Testis (tissue), 2 donors: ENCODE measurements at regions not wholly inside any gene's neighbourhood (a gene's known extent, or its start where the extent isn't known, plus 50 kb on each side); places are given as distances from the start of the nearest gene placed in this dataset.

ENCODE experiments used
- DNase-seq: peaks from one replicate; pipeline ENCODE4 v3.0.0-alpha.2; 2019
- H3K27ac ChIP-seq, 2 donors: fragments of 200-600 bp; sonication (generic); one replicate each; pipeline ENCODE4 v1.5.1; 2019
- H3K27me3 ChIP-seq: fragments of 200-600 bp; sonication (generic); one replicate; pipeline ENCODE4 v1.5.1; 2019
- H3K36me3 ChIP-seq: fragments of 200-600 bp; sonication (generic); one replicate; pipeline ENCODE4 v1.5.1; 2017; ENCODE audit warnings: low read depth; ENCODE audit errors: missing control alignments
- H3K4me1 ChIP-seq: fragments of 200-600 bp; sonication (generic); one replicate; pipeline ENCODE4 v1.5.1; 2019
- H3K4me3 ChIP-seq, 2 donors: fragments of 200-600 bp; sonication (generic); one replicate each; pipeline ENCODE4 v1.5.1; 2017 to 2019
- H3K9me3 ChIP-seq: fragments of 200-600 bp; sonication (generic); one replicate; pipeline ENCODE4 v1.5.1; 2017
- POLR2A ChIP-seq: fragments of 450-650 bp; IDR thresholded peaks from one replicate; pipeline ENCODE4 v1.6.1; 2017; ENCODE audit warnings: antibody characterized with exemption, mild to moderate bottlenecking, moderate library complexity
- WGBS, 2 donors: methylation state at CpG; one replicate each; pipeline ENCODE4 v1.1.5; 2018; 5-methylcytosine and 5-hydroxymethylcytosine counted together
- intact Hi-C: fragments of 100-400 bp; cut with DNase I; formaldehyde crosslinking; loops from one replicate; pipeline ENCODE4 v1.15.1; 2023; ENCODE audit warnings: low total_unique reads
- TF ChIP-seq, protein P1 (sequence below), 3 experiments: fragments of 450-650 bp in 2 of 3; fragments of 200-600 bp in 1 of 3; sonication (generic) in 1 of 3; IDR thresholded peaks; one replicate each; pipeline ENCODE4 v1.5.1; 2016 to 2019; ENCODE audit warnings: antibody characterized with exemption in 3 of 3, mild to moderate bottlenecking in 2 of 3, moderate library complexity in 1 of 3

DNA sequence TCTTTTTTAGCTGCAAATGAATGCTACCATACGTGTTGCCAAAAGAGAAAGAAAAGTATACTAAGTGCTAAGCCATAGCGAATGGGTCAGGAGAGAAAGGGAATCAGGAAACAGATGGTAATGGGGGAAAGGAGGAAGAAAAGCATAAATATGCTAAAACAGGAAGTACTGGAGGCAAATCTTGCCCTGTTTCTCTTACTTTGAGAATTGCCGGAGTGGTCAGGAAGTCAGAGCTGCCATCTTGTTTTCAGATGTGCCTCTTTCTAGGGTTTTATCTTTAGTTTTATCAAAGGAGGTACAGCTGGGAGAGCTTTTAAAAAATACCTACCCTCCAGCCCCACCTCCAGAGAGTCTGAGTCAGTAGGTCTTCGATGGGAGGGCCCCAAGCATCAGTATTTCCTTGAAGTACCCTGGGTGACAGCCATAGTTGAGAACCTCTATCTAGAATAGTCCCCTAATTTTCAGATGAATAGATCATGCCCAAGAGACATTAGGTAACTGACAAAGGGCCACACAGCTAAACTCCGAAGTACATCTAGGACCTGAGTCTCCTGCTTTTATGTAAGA lies 193.3 kb downstream of the CLIC5 start:
- DNase-seq = no peak
- 77 to 86% methylated on average over 5 of the region's 5 CpGs for WGBS, 2 donors
- Histone ChIP-seq H3K27me3 (no peaks in the 10 kb centered on the region), H3K36me3 (no peaks in the 10 kb centered on the region), H3K9me3 (no peaks in the 10 kb centered on the region), H3K27ac (no peak overlapping the region), H3K4me3 (no peak overlapping the region), H3K4me1 (no peaks in the 10 kb centered on the region)
- no peak for TF ChIP-seq POLR2A
- TF ChIP-seq, protein P1, sequence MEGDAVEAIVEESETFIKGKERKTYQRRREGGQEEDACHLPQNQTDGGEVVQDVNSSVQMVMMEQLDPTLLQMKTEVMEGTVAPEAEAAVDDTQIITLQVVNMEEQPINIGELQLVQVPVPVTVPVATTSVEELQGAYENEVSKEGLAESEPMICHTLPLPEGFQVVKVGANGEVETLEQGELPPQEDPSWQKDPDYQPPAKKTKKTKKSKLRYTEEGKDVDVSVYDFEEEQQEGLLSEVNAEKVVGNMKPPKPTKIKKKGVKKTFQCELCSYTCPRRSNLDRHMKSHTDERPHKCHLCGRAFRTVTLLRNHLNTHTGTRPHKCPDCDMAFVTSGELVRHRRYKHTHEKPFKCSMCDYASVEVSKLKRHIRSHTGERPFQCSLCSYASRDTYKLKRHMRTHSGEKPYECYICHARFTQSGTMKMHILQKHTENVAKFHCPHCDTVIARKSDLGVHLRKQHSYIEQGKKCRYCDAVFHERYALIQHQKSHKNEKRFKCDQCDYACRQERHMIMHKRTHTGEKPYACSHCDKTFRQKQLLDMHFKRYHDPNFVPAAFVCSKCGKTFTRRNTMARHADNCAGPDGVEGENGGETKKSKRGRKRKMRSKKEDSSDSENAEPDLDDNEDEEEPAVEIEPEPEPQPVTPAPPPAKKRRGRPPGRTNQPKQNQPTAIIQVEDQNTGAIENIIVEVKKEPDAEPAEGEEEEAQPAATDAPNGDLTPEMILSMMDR (IDR thresholded peaks at IDR 0.05) = no peak
- intact Hi-C loops = no loop called here

GRCh38 chr6:45818655-45819054 lies 197.0 kb downstream of the CLIC5 start:
- WGBS, 2 donors = 87 to 96% methylated on average over 4 of the region's 4 CpGs
- no peaks in the 10 kb centered on the region for H3K36me3 ChIP-seq
- no peaks in the 10 kb centered on the region for H3K27me3 ChIP-seq
- no peaks in the 10 kb centered on the region for H3K9me3 ChIP-seq
- no peak for DNase-seq
- intact Hi-C loops = no loop called here
- H3K4me1 ChIP-seq = no peaks in the 10 kb centered on the region
- no peak for TF ChIP-seq POLR2A
- TF ChIP-seq, protein P1 (IDR thresholded peaks at IDR 0.05) = no peak
- no peak overlapping the region for H3K27ac ChIP-seq
- H3K4me3 ChIP-seq = no peak overlapping the region

DNA sequence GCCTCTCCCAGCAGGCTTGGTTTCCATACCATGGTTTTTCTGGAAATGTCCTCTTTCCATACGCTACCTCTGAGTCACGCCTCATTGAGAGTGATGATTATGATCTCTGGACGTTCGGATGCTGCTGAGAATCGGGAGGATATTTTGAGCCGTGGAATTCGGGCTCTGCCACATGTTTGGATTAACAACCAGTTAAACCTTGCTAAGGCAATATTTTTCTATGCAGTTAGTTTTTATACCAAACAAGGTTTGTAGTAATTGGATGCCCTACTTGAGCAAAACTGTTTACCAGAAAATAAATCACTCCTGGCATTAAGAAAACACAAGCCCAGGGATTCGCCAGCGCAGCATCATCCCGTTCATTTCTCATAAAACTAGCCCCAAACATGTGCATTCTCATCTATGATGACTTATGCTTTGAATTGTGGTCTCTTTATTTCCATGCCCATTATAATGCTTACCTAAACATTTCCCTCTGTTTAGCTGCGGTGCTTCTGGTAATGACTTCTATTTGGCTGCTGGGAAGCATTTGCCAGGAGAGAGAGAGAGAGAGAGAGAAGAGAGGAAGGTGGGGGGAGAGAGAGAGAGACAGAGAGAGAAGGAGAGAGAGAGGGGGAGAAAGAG lies 198.9 kb downstream of the CLIC5 start:
- H3K4me1 ChIP-seq = no peaks in the 10 kb centered on the region
- no peak for TF ChIP-seq POLR2A
- TF ChIP-seq, protein P1 (IDR thresholded peaks at IDR 0.05) = no peak
- intact Hi-C loops = no loop called here
- 70 to 77% methylated on average over 11 of the region's 11 CpGs for WGBS, 2 donors
- no peaks in the 10 kb centered on the region for H3K9me3 ChIP-seq
- no peak overlapping the region for H3K27ac ChIP-seq
- no peak overlapping the region for H3K4me3 ChIP-seq
- no peaks in the 10 kb centered on the region for H3K27me3 ChIP-seq
- no peak for DNase-seq
- no peaks in the 10 kb centered on the region for H3K36me3 ChIP-seq

DNA sequence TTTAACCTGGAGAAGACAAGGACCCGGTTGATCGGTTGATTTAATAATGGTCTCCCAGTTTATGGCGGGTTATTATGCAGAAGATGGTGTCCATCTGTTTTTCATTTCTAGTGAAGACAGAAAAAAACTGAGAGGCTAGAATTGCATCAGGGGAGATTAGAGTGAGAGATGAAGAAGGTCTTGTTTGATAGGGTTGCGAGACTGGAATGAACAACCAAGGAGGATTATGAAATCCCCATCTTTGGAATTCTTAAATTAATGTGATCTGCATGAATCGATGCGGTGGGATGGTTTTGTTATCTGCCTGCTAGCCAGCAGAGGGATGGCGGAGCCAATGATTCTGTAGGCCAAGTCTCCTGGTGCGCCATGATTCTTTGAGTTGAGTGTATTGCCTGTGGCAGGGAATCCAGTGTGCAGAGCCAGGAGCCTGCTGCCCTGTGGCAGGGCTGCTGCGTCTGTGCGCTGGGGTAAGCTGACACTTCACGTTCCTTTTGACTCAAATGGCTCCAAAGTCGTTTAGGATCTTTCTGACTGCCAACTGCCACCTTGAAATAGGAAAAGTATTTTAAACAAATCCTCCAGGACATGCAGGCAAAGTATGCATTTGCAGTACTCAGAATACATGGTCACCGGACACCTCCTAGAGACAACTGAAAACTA lies 200.1 kb downstream of the CLIC5 start:
- intact Hi-C loops = no loop called here
- DNase-seq = no peak
- 83 to 88% methylated on average over 13 of the region's 13 CpGs for WGBS, 2 donors
- Histone ChIP-seq H3K9me3 (no peaks in the 10 kb centered on the region), H3K36me3 (no peaks in the 10 kb centered on the region), H3K27me3 (no peaks in the 10 kb centered on the region), H3K4me1 (no peaks in the 10 kb centered on the region), H3K27ac (no peak overlapping the region), H3K4me3 (no peak overlapping the region)
- no peak for TF ChIP-seq POLR2A
- TF ChIP-seq, protein P1 (IDR thresholded peaks at IDR 0.05) = no peak
